HEK293T (cell line): ENCODE measurements at regions not wholly inside any gene's neighbourhood (a gene's known extent, or its start where the extent isn't known, plus 50 kb on each side); places are given as distances from the start of the nearest gene placed in this dataset.

ENCODE experiments used
- BHLHE40 ChIP-seq: fragments of 450-650 bp; IDR thresholded peaks from 2 replicates; pipeline ENCODE4 v1.6.1; 2016; ENCODE audit warnings: mild to moderate bottlenecking, moderate library complexity, borderline replicate concordance
- ELF4 ChIP-seq: fragments of 450-650 bp; IDR thresholded peaks from 2 replicates; pipeline ENCODE4 v1.6.1; 2017; ENCODE audit warnings: antibody characterized with exemption
- FOXM1 ChIP-seq: fragments of 450-650 bp; IDR thresholded peaks from 2 replicates; pipeline ENCODE4 v1.6.1; 2017; ENCODE audit warnings: mild to moderate bottlenecking, borderline replicate concordance
- SP1 ChIP-seq: fragments of 450-650 bp; IDR thresholded peaks from 2 replicates; pipeline ENCODE4 v1.6.1; 2017

DNA sequence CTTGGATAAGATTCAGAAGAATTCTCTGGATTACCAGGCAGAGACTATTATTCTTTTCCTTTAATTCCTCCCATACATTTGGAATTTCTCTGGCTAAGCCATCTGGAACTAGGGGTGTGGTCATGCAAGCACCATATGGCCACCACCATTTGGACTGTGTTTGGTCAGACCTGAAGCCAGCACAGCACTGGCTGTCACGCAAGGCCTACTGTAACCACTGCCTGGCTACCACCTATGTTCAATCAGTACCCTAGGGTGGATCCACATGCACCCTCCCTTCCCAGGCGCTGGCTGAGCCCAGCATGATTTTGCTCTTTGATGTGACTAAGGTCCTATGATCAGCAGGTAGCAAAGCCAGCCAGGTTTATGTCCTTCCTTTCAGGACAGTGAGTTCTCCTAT lies 287.8 kb upstream of the GOLIM4 start:
- TF ChIP-seq ELF4 (no peak), SP1 (no peak), FOXM1 (no peak), BHLHE40 (no peak)
